Ramos (cell line): ENCODE measurements at regions not wholly inside any gene's neighbourhood (a gene's known extent, or its start where the extent isn't known, plus 50 kb on each side); places are given as distances from the start of the nearest gene placed in this dataset.

ENCODE experiments used
- in situ Hi-C: fragments of 300-500 bp; cut with MboI; formaldehyde crosslinking; loops from one replicate; pipeline ENCODE4 v1.14.3; 2022; ENCODE audit warnings: low sequenced_read_pairs; ENCODE audit not compliant: unreplicated experiment

- in situ Hi-C loops = no loop called here
Observed at GRCh38 chr20:12327205-12327604, 409.5 kb downstream of the BTBD3 start.

- in situ Hi-C loops = no loop called here
Observed at GRCh38 chr20:12331236-12331635, 413.5 kb downstream of the BTBD3 start.

DNA sequence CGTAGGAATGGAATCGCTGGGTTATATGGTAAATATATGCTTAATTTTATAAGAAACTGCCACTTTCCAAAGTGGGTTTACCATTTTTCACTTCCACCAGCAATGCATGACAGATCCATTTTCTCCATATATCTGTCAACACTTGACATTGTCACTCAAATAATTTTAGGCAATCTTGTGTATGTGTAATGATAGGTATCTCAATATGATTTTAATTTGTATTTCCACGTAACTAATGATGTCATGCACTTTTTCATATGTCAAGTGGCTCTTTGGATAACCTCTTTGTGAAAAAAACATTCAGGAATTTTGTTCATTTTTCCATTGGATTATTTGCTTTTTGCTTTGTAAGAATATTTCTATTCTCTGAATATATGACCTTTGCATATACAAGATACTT is 419.9 kb downstream of the BTBD3 start:
- in situ Hi-C loops = no loop called here

- in situ Hi-C loops = no loop called here
Observed at GRCh38 chr20:12345978-12346377, 428.3 kb downstream of the BTBD3 start.

- in situ Hi-C loops = no loop called here
Observed at GRCh38 chr20:12353842-12354241, 436.1 kb downstream of the BTBD3 start.

- in situ Hi-C loops = no loop called here
Observed at GRCh38 chr20:12354725-12355124, 437.0 kb downstream of the BTBD3 start.

DNA sequence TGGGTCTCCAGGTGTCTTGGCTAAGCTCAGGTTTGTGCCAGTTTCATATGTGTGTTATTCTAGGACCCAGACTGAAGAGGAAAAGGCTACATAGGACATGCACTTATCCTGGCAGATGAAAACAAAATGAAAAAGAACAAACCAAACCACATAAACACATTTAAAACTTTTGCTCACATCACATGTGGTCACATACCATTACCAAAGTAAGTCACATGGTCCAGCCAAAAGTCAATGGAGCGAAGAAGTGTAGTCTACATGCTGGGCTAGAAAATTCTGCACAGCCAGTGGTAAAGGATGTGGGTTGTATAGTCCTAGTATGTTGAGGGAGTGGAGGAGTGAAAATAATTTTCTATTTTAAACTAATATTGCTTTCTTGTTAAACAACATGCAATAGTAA is 437.5 kb downstream of the BTBD3 start:
- in situ Hi-C loops = no loop called here

DNA sequence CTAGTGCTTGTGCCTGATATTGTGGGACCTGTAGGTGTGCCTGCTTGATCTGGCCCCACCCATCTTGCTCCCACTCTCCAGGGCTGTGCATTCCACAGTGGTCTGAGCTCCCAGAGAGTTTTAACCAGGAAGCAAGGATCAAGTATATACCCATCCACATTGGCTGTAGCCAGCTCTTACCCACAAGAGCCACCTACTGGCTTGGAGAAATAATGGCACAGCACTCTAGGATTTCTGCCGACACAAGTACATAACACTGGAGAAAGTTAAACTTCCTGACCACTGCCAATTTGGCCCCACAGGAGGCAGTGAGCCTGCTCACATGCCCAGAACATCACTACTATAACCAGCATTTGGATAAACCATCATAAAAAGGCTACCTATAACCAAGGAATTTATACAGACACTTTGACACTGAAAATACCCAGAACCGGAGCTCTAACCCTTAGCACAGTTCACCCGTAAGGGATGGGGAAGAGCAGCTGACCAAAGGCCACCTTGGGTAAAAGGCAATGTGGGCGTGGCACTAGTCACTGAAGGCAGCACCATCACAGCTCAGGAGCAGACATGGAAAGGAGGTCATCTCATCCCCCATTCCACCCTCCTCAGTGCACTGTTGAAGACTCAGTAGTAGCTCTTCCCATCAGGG is 440.4 kb downstream of the BTBD3 start:
- in situ Hi-C loops = no loop called here

DNA sequence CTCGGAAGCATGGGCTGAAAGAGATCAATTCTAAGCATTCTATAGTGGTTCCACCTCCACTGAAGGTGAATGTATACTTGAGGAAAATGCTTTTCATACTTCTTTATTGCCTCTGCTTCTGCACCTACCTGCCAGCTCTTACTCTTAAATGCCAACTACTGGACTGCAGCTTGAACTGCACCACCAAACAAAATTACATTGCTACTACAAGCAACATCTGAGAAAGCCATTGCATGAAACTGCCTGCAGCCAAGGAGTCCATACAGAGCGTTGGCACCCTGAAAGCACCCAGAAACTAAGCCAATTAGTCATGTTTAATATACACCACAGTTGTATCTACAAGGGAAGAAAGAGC is 440.9 kb downstream of the BTBD3 start:
- in situ Hi-C loops = no loop called here

- in situ Hi-C loops = no loop called here
Observed at GRCh38 chr20:12371990-12372389, 454.3 kb downstream of the BTBD3 start.

DNA sequence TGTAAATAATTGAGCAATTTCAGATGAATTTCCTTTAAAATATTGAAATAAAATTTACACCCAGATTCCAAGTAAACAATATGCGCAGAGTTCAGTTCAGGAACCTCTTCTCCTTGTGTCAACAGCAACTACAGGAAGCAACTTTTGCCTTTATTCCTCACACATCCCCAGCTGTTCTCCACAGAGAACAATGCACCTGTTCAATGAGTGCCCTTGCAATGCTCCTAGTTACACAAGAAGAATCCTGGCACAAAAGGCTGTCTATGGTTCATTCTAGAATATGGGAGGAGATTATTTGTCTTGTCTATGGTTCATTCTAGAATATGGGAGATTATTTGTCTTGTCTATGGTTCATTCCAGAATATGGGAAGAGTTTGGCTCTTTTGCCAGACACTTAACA is 454.9 kb downstream of the BTBD3 start:
- in situ Hi-C loops = no loop called here

DNA sequence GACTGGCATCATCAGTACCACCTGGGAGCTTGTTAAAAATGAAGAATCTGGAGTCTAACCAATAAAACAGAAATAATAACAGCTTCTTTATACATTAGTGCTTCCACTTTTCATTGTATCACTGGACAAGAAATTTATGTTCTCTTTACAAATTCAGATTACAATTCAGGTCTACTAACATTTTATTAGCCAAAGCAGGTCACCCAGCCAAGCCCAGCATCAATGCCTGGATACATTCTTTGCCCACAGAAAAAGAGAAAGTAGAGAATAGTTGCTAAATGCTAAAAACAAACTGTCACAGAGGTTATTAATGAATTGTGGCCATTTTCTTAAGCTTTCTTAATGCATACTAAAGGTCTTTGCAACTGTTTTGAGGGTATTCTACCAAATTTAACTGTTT is 458.3 kb downstream of the BTBD3 start:
- in situ Hi-C loops = no loop called here

DNA sequence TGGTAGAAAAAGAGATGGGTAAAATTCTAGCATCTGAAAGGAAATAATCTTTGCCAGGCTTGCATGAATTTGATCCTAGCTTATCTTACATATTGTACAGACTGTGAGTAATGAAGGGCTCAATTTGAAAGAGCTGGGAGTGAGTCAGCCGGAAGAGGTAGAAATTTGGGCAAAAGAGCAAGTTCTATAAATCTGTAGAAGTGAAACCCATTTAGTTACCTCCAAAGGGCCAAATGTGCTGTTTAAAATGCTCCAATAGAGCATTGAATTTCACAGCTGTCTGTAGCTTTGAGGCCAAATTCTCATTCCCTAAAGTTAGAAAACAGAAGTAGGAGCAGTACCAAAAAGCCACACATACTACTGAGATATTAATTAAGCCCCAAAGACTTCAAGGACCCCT is 466.1 kb downstream of the BTBD3 start:
- in situ Hi-C loops = no loop called here

DNA sequence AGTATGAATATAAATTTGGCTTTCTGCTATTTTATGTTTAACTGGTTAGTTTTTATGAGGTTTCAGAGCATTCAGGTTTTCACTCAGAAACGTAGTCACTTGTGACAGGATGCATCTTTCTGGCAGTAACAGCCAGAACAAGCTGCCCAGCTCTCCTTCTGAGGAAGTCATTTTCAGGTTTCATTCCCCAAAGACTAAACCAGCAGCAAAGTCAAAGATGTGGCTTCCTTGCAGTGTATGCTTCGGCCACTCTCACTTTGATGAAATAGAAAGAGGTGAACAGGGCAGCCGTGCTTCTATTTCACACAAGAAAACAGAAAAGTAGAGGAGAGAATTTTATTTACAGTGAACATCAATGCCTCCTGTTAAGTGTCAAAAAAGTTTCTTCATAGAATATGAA is 469.1 kb downstream of the BTBD3 start:
- in situ Hi-C loops = no loop called here

DNA sequence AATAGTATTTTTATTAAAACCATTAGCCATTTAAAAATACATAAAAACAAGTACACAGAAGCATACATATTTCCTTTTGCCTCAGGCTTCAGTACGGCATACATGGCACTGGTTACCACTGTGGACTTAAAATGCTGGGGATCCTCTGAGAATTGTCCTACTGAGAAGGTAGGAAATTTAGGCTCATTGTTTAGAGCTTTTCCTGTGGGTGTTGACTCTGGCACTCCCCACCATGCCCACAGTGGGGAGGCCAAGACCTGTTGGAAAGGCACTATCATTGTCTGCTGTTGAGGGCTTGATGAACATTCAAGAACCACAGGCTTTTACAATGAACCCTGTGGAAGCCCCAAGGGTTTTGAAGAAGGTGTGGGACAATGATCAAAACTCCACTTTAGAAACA is 473.4 kb downstream of the BTBD3 start:
- in situ Hi-C loops = no loop called here

DNA sequence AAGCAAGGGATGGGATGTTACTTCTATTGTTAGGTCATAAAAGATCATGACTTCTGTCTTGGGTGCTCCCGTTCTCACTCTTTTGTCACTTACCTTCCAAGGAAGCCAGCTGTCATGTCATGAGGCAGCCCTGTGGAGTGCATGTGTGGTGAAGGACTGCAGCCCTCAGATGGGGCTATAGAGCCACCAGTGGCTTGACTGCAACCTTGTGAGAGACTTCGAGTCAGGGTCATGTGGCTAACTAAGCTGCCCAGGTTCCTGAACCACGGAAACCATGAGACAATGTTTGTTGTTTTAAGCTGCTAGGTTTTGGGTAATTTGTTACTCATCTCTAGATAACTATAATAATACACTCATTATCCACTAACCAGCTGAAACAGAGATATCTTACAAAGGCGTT is 477.1 kb downstream of the BTBD3 start:
- in situ Hi-C loops = no loop called here

- in situ Hi-C loops = no loop called here
Observed at GRCh38 chr20:12395353-12395752, 477.7 kb downstream of the BTBD3 start.

DNA sequence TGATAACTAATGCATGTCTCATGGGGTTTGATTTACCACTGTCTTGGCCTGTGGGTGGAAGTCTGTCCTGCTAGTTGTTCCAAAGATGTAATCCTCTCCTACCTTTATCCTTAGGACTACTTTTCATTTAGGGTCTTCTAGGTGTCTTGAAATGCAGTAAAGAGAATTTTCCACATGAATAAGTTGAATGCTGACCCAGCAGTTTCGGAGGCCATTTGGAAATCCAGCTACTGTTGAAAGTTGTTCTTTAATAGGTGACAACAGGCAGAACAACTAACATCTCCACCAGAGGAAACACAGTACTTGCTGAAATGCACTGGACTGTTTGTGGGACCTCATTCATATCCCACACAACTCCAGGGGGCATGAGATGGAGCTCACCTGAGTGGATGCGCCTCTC is 478.1 kb downstream of the BTBD3 start:
- in situ Hi-C loops = no loop called here

DNA sequence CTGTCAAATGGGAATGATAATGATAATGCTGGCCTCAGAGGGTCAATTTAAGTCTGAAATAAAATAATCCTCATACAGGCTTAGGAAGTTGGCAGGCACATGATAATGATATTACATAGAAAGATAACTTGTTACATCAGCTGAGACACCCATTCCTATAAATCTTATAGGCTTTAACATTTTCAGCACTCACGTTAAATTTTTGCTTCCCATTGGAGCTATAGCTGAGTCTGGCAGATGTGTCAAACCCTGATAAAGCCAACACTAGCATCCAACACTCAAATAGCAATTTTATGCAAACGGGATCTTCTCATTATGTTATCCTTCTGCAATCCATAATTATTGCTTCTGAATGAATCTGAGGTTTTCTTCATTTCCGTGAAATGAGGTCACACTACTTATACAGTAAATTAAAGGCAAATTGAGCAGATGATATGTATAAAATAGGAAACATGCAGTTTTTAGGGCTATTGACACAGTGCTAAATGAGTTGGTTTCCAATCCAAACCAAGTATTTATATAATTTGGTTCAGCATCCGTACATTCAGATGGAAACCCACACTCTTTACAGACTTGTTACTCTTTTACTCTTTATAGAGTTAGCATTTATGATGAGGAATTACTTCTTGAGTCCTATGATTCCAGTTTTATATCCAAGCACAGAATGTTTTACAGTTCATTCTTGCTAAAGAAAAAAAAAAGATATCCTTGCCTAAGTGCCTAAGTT is 481.6 kb downstream of the BTBD3 start:
- in situ Hi-C loops = no loop called here

DNA sequence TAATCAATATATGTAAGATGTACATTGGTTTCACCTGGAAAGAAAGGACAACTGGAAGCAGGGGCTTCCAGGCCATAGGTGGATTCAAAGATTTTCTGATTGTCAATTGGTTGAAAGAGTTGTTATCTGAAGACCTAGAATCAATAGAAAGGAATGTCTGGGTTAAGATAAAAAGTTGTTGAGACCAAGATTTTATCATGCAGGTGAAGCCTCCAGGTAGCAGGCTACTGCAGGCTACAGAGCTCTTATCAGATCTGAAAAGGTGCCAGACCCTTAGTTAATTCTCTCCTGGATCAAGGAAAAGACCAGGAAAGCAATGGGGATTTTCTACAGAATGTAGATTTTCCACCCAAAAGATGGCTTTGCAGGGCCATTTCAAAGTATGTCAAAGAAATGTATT is 487.2 kb downstream of the BTBD3 start:
- in situ Hi-C loops = no loop called here

DNA sequence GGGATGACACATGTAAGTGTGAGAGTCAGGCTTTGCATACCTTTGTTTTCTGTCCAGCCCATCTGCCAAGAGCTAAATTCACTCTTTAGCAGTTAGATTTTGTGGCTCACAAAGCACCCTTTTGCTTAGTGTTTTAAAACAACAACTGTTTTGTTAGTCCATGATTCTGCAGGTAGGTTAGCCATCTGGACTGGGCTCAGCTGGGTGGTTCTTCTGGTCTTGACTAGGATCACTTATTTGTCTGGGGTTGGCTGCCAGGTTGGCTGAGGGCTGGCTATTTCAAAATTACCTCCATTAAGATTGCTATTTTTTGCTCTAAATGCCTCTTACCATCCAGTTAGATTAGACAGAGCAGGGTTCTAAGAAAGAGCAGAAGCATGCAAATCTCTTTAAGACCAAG is 489.3 kb downstream of the BTBD3 start:
- in situ Hi-C loops = no loop called here

DNA sequence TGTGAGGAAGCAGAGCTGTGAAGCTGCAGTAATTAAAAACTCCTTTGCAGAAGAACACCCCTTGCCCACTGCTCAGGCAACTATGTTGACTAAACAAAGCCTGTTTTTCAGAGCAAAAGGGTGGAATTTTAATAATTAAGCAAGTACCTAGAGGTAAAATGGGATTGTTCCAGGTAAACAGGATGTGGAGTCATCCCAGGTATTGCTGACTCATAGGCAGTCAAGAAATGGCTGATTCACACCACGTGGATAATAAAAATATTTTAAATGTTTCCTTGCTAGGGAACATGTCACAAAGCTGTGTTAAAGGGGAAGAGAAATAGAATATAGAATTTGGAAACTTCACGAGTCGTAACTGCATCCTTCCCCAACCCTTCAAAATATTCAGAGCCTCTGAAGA is 491.8 kb downstream of the BTBD3 start:
- in situ Hi-C loops = no loop called here
